ENCODE measurements at regions not wholly inside any gene's neighbourhood (a gene's known extent, or its start where the extent isn't known, plus 50 kb on each side); places are given as distances from the start of the nearest gene placed in this dataset.

GRCh38 chr10:43706166-43706565, 57.5 kb upstream of the ZNF32 start:
- TF ChIP-seq POLR2A (IDR thresholded peaks at IDR 0.05; ENCODE audit: low read length) (no peak), GATA1 (IDR thresholded peaks at IDR 0.05; ENCODE audit: low read depth, low read length) (no peak)
- DNase-seq = no peak

GRCh38 chr10:43703286-43703685, 54.6 kb upstream of the ZNF32 start:
- DNase-seq = no peak
- no peak for TF ChIP-seq GATA1 (IDR thresholded peaks at IDR 0.05; ENCODE audit: low read depth, low read length)
- TF ChIP-seq POLR2A (IDR thresholded peaks at IDR 0.05; ENCODE audit: low read length) = no peak

- DNase-seq = no peak
- TF ChIP-seq GATA1 (IDR thresholded peaks at IDR 0.05; ENCODE audit: low read depth, low read length) (no peak), POLR2A (IDR thresholded peaks at IDR 0.05; ENCODE audit: low read length) (no peak)
These were observed 54.2 kb upstream of the ZNF32 start for GRCh38 chr10:43702936-43703281.

- TF ChIP-seq POLR2A (IDR thresholded peaks at IDR 0.05; ENCODE audit: low read length) (no peak), GATA1 (IDR thresholded peaks at IDR 0.05; ENCODE audit: low read depth, low read length) (no peak)
- no peak for DNase-seq
These were observed 53.7 kb upstream of the ZNF32 start for GRCh38 chr10:43702213-43702935.

- no peak for DNase-seq
- TF ChIP-seq POLR2A (IDR thresholded peaks at IDR 0.05; ENCODE audit: low read length) (no peak), GATA1 (IDR thresholded peaks at IDR 0.05; ENCODE audit: low read depth, low read length) (no peak)
These were observed 52.6 kb upstream of the ZNF32 start for GRCh38 chr10:43701295-43701694.

GRCh38 chr10:43700306-43700705, 51.6 kb upstream of the ZNF32 start:
- DNase-seq = no peak
- TF ChIP-seq POLR2A (IDR thresholded peaks at IDR 0.05; ENCODE audit: low read length) (no peak), GATA1 (IDR thresholded peaks at IDR 0.05; ENCODE audit: low read depth, low read length) (no peak)

- TF ChIP-seq POLR2A (IDR thresholded peaks at IDR 0.05; ENCODE audit: low read length) (no peak), GATA1 (IDR thresholded peaks at IDR 0.05; ENCODE audit: low read depth, low read length) (no peak)
- DNase-seq = no peak
These were observed 50.8 kb upstream of the ZNF32 start for GRCh38 chr10:43699516-43699915.
